SH-SY5Y (cell line): ENCODE measurements at regions not wholly inside any gene's neighbourhood (a gene's known extent, or its start where the extent isn't known, plus 50 kb on each side); places are given as distances from the start of the nearest gene placed in this dataset.

ENCODE experiments used
- GATA2 ChIP-seq: IDR thresholded peaks from 2 replicates; pipeline ENCODE4 v1.6.1; 2011; ENCODE audit warnings: mild to moderate bottlenecking, low read depth, low read length
- GATA3 ChIP-seq: IDR thresholded peaks from 2 replicates; pipeline ENCODE4 v1.6.1; 2011; ENCODE audit warnings: low read depth, mild to moderate bottlenecking, low read length, moderate library complexity

GRCh38 chr2:217740756-217741155, 262.0 kb downstream of the TNS1 start:
- TF ChIP-seq GATA2 (no peak), GATA3 (no peak)
